Endodermal cell (in vitro differentiated cells): ENCODE measurements at regions not wholly inside any gene's neighbourhood (a gene's known extent, or its start where the extent isn't known, plus 50 kb on each side); places are given as distances from the start of the nearest gene placed in this dataset.

ENCODE experiments used
- DNase-seq: peaks from one replicate; pipeline ENCODE4 v3.0.0-alpha.2; 2017
- H3K27ac ChIP-seq: 2 replicates; pipeline ENCODE4 v1.5.1; 2013; ENCODE audit warnings: mild to moderate bottlenecking, low read depth, low read length, moderate library complexity
- H3K27me3 ChIP-seq: 2 replicates; pipeline ENCODE4 v1.6.1; 2013; ENCODE audit warnings: mild to moderate bottlenecking, low read length, moderate library complexity; ENCODE audit not compliant: insufficient read depth, control insufficient read depth, poor library complexity, severe bottlenecking
- H3K36me3 ChIP-seq: 2 replicates; pipeline ENCODE4 v1.7.0; 2013; ENCODE audit warnings: mild to moderate bottlenecking, low read length, moderate library complexity; ENCODE audit not compliant: control insufficient read depth, insufficient read depth
- H3K4me1 ChIP-seq: one replicate; pipeline ENCODE4 v1.7.0; 2013; ENCODE audit warnings: low read length; ENCODE audit not compliant: control insufficient read depth, insufficient read depth
- H3K4me3 ChIP-seq: 2 replicates; pipeline ENCODE4 v1.5.1; 2013; ENCODE audit warnings: mild to moderate bottlenecking, low read length, moderate library complexity
- H3K9ac ChIP-seq: 2 replicates; pipeline ENCODE4 v1.6.1; 2013; ENCODE audit warnings: mild to moderate bottlenecking, low read length, moderate library complexity; ENCODE audit not compliant: poor library complexity, severe bottlenecking; ENCODE audit errors: extremely low read depth
- H3K9me3 ChIP-seq: 2 replicates; pipeline ENCODE4 v1.6.1; 2013; ENCODE audit warnings: mild to moderate bottlenecking, low read length, moderate library complexity; ENCODE audit not compliant: control insufficient read depth
- H3K27ac Mint-ChIP-seq: 2 replicates; pipeline ENCODE4 v1.8.0; 2020; ENCODE audit warnings: mixed read lengths
- H3K27me3 Mint-ChIP-seq: 2 replicates; pipeline ENCODE4 v1.8.0; 2021; ENCODE audit warnings: mild to moderate bottlenecking, mixed read lengths; ENCODE audit not compliant: insufficient read depth
- H3K36me3 Mint-ChIP-seq: 2 replicates; pipeline ENCODE4 v1.8.0; 2020; ENCODE audit warnings: low read depth, mixed read lengths
- H3K4me1 Mint-ChIP-seq: 2 replicates; pipeline ENCODE4 v1.8.0; 2020; ENCODE audit warnings: mixed read lengths
- H3K4me3 Mint-ChIP-seq: 2 replicates; pipeline ENCODE4 v1.8.0; 2020; ENCODE audit warnings: mild to moderate bottlenecking, moderate library complexity, mixed read lengths
- H3K9me3 Mint-ChIP-seq: 2 replicates; pipeline ENCODE4 v1.8.0; 2020; ENCODE audit warnings: mild to moderate bottlenecking, mixed read lengths
- WGBS, 2 experiments: methylation state at CpG; one replicate each; pipeline versions ENCODE4 v1.1.5 to v1.1.7; 2013; ENCODE audit warnings: missing lambda C conversion rate in 2 of 2, mixed read lengths in 1 of 2; ENCODE audit not compliant: insufficient coverage in 1 of 2, insufficient read length in 1 of 2; 5-methylcytosine and 5-hydroxymethylcytosine counted together
- TF ChIP-seq, protein P1 (sequence below): fragments of 200-600 bp; sonication (generic); conservative IDR thresholded peaks from 2 replicates; pipeline ENCODE4 v1.5.0; 2021; ENCODE audit warnings: antibody characterized with exemption, mild to moderate bottlenecking

DNA sequence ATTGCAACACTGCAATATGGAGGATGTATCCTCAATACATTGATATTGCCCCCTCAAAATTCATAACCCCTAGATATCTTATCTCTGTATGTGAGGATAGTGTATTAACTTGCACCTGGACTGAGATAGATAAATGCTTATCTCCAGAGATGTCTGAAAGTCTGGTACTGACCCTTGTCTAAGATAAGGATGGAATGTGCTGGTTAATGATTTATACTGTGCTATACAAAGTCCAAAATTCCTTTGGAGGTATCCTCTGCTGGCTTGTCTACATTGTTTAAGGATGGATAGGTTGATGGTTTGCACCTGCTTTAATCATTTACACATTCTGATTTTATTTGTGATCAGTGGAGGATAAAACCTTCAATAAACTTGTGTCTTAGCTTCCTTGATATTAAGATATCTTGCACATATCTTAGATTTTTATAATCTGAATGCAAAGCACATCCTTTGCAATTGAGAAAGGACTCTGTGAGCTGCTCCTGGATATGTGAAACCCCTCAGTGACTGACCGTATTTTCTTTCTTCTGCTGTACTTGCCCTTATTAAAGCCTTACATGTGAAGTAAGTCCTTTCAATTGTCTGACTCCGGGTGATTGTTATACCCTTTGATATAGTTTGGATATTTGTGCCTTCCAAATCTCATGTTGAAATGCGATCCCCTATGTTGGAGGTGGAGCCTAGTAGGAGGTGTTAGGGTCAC lies 430.3 kb upstream of the MAOA start:
- DNase-seq = no peak
- Mint-ChIP-seq H3K4me1 (peaks cover 17% of the 10 kb centered on the region), H3K4me3 (no peak overlapping the region), H3K27ac (no peak overlapping the region), H3K36me3 (peaks cover 4% of the 10 kb centered on the region), H3K9me3 (peaks cover 7% of the 10 kb centered on the region), H3K27me3 (no peaks in the 10 kb centered on the region)
- Histone ChIP-seq H3K9ac (no peak overlapping the region), H3K4me1 (no peaks in the 10 kb centered on the region), H3K27me3 (no peaks in the 10 kb centered on the region), H3K9me3 (peaks cover 11% of the 10 kb centered on the region), H3K4me3 (no peak overlapping the region), H3K36me3 (no peaks in the 10 kb centered on the region), H3K27ac (no peak overlapping the region)
- TF ChIP-seq, protein P1, sequence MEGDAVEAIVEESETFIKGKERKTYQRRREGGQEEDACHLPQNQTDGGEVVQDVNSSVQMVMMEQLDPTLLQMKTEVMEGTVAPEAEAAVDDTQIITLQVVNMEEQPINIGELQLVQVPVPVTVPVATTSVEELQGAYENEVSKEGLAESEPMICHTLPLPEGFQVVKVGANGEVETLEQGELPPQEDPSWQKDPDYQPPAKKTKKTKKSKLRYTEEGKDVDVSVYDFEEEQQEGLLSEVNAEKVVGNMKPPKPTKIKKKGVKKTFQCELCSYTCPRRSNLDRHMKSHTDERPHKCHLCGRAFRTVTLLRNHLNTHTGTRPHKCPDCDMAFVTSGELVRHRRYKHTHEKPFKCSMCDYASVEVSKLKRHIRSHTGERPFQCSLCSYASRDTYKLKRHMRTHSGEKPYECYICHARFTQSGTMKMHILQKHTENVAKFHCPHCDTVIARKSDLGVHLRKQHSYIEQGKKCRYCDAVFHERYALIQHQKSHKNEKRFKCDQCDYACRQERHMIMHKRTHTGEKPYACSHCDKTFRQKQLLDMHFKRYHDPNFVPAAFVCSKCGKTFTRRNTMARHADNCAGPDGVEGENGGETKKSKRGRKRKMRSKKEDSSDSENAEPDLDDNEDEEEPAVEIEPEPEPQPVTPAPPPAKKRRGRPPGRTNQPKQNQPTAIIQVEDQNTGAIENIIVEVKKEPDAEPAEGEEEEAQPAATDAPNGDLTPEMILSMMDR = no peak
- WGBS, 2 experiments = 87 to 100% methylated on average over 1 to 3 of the region's 3 CpGs

DNA sequence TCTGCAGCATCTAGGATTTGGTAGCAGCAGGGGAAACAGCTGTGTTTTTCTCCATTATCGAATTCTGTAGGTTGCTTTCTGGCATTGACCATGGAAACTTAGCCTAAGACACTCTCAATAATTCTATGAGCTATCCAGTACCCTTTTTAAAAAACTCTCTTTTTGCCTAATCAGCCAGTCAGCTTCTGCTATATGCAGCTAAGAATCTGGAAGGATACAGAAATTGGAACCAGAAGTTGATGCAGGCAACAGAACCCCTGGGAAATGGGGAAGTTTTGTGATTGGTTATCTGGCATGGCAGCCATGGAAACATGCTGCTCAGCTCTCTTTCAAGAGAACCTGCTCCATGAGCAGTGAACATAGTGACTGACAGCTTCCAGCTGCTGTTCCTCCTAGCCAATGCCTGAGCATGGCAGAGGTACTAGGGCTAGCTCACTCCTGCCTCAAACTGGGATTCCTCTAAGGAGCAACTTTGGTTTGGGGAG lies 417.6 kb upstream of the MAOA start:
- 64% methylated on average over 1 of the region's 1 CpG; no CpG with 5 or more reads in 1 of the 2 experiments for WGBS, 2 experiments
- Mint-ChIP-seq H3K4me1 (peaks cover 4% of the 10 kb centered on the region), H3K4me3 (no peak overlapping the region), H3K27ac (no peak overlapping the region), H3K36me3 (peaks cover 8% of the 10 kb centered on the region), H3K27me3 (no peaks in the 10 kb centered on the region), H3K9me3 (peaks cover 43% of the 10 kb centered on the region)
- DNase-seq = no peak
- H3K4me3 ChIP-seq = no peak overlapping the region
- H3K27me3 ChIP-seq = no peaks in the 10 kb centered on the region
- H3K9ac ChIP-seq = no peak overlapping the region
- peaks cover 4% of the 10 kb centered on the region for H3K4me1 ChIP-seq
- no peaks in the 10 kb centered on the region for H3K36me3 ChIP-seq
- TF ChIP-seq, protein P1 = no peak
- peaks cover 30% of the 10 kb centered on the region for H3K9me3 ChIP-seq
- H3K27ac ChIP-seq = no peak overlapping the region

DNA sequence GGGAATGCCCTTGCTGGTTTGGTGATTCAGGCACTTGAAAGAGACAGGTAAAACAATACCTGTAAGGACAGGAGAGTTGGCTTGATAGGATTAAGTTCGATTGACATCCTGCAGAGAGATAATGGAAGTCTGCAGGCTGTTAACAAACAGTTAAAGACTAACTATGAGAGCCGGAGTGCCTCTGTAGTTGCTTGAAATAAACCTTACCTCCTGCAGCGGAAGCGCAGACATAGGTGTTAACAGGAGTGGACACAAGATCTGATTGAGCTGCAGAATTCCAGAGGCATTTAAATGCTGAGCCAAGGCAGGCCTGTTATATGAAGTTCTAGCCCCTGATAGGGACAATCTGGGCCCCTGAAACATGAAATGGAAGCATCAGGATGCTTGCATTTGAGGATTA lies 416.7 kb upstream of the MAOA start:
- H3K27me3 ChIP-seq = no peaks in the 10 kb centered on the region
- 50% methylated on average over 4 of the region's 4 CpGs; no CpG with 5 or more reads in 1 of the 2 experiments for WGBS, 2 experiments

More for the DNA sequence above, 416.7 kb upstream of the MAOA start:
- no peak overlapping the region for H3K27ac ChIP-seq
- Mint-ChIP-seq H3K4me1 (peaks cover 4% of the 10 kb centered on the region), H3K4me3 (no peak overlapping the region), H3K27me3 (no peaks in the 10 kb centered on the region), H3K36me3 (peaks cover 8% of the 10 kb centered on the region), H3K27ac (peak overlapping the region; percentile 36), H3K9me3 (peaks cover 46% of the 10 kb centered on the region)
- no peak overlapping the region for H3K9ac ChIP-seq
- H3K4me3 ChIP-seq = no peak overlapping the region
- no peaks in the 10 kb centered on the region for H3K36me3 ChIP-seq
- TF ChIP-seq, protein P1 = no peak
- peaks cover 4% of the 10 kb centered on the region for H3K4me1 ChIP-seq
- H3K9me3 ChIP-seq = peaks cover 30% of the 10 kb centered on the region
- DNase-seq = peak; percentile 75
